ENCODE measurements at regions not wholly inside any gene's neighbourhood (a gene's known extent, or its start where the extent isn't known, plus 50 kb on each side); places are given as distances from the start of the nearest gene placed in this dataset.

GRCh38 chr12:97711392-97711791, 248.8 kb downstream of the RMST start:
- TF ChIP-seq, protein P1, sequence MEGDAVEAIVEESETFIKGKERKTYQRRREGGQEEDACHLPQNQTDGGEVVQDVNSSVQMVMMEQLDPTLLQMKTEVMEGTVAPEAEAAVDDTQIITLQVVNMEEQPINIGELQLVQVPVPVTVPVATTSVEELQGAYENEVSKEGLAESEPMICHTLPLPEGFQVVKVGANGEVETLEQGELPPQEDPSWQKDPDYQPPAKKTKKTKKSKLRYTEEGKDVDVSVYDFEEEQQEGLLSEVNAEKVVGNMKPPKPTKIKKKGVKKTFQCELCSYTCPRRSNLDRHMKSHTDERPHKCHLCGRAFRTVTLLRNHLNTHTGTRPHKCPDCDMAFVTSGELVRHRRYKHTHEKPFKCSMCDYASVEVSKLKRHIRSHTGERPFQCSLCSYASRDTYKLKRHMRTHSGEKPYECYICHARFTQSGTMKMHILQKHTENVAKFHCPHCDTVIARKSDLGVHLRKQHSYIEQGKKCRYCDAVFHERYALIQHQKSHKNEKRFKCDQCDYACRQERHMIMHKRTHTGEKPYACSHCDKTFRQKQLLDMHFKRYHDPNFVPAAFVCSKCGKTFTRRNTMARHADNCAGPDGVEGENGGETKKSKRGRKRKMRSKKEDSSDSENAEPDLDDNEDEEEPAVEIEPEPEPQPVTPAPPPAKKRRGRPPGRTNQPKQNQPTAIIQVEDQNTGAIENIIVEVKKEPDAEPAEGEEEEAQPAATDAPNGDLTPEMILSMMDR (IDR thresholded peaks at IDR 0.05): no peak
- no peak for TF ChIP-seq POLR2A (IDR thresholded peaks at IDR 0.05)

All from adrenal gland (tissue), 5 donors.